Cerebellar cortex (tissue), 1 donor: ENCODE measurements at regions not wholly inside any gene's neighbourhood (a gene's known extent, or its start where the extent isn't known, plus 50 kb on each side); places are given as distances from the start of the nearest gene placed in this dataset.

ENCODE experiments used
- DNase-seq: peaks from one replicate; pipeline ENCODE4 v3.0.0-alpha.2; 2015; ENCODE audit warnings: low spot score

GRCh38 chr20:21967481-21967880, 262.0 kb downstream of the PAX1 start:
- no peak for DNase-seq

DNA sequence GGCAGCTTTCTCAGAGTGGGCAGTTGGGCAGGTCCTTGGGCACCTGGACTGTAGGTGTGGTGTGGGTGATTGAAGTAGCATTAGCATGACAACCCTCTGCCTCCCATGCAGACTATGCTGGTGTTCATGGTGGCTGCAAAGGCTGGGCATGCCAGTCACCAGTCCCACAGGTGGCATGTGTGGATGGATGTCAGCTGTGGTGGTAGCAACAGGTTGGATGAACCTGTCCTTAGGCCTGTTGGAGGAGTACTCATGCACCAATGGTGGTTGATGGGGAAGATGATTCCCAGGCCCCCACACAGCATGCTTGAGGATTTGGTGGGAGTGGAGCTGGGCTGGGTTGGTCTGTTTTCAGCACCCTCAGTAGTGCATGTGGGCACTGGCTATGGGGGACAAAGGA, 251.1 kb downstream of the PAX1 start:
- DNase-seq = no peak

DNA sequence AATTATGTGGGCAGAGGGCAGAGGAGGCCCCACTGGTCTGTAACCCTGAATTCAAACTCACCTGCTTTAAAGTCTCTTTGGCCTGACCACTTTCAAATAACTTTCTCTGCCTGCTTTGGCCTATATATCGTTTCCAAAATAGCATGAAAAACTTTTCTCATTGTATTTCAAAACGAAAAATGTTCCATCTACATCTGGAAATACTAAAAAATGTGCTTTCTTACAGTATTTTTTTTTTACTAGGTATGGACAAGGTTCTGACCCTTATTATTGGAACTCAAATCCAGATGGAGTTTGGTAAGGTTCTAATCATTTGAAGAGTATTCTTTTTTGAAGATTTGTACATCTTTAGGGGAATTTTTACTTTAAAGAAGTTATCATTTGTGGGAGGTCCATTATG, 241.9 kb downstream of the PAX1 start:
- no peak for DNase-seq

GRCh38 chr20:21944227-21944626, 238.8 kb downstream of the PAX1 start:
- no peak for DNase-seq

GRCh38 chr20:21941941-21942805, 236.7 kb downstream of the PAX1 start:
- DNase-seq = no peak

DNA sequence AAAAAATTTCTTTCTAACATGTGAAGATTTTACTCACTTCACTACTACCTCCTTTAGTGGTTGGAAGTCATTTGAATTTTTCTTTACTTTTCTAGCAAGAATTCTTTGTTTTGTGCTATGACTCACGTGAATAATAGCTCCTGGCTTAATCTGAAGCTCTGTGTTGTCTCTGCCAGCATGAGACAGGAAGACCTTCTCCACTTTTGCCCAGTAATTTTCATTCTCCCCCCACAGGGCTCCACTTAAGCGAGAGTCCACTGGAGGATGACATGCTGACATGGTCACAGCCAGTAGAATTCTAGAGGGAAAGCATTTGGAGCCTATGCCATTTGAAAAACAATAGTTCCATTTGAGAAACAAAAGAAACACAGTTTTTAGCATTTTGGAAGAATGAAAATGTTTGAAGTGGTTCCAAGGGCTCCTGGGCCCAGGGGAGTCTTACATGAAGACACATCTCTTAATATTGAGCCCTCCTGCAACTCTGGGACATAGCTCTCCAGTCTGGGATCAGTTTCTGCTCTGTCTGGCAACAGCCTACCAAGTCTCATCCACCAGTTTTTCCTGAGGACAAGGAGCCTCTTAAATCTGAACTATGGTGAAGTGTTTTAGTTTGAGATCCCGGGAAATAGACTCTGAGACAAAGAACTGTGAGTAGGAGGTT, 231.4 kb downstream of the PAX1 start:
- DNase-seq = no peak

GRCh38 chr20:21936261-21936660, 230.8 kb downstream of the PAX1 start:
- DNase-seq = no peak

GRCh38 chr20:21933526-21933925, 228.1 kb downstream of the PAX1 start:
- DNase-seq = no peak

DNA sequence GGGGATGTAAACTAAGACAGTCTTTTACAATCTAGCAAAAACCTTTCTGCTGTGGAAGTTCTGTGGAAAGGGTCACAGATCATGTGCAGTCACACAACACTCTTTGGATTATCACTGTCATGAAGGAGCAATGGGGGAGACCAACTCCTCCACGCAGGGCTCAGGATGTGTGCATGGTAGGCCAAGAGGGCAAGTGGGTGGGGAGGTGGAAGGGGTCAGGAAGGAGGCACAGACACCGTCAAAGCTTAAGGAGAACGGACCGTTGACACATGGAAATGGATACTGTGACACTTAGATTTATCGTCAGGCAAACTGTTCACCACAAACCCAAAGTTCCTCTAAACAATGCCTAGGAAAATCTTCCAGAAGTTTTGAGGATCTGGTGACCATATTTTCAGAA, 215.8 kb downstream of the PAX1 start:
- DNase-seq = no peak

- DNase-seq = no peak
Measured at GRCh38 chr20:21920211-21920610, 214.7 kb downstream of the PAX1 start.

GRCh38 chr20:21918398-21918797, 212.9 kb downstream of the PAX1 start:
- DNase-seq = no peak

- DNase-seq = no peak
Measured at GRCh38 chr20:21902391-21902790, 196.9 kb downstream of the PAX1 start.

DNA sequence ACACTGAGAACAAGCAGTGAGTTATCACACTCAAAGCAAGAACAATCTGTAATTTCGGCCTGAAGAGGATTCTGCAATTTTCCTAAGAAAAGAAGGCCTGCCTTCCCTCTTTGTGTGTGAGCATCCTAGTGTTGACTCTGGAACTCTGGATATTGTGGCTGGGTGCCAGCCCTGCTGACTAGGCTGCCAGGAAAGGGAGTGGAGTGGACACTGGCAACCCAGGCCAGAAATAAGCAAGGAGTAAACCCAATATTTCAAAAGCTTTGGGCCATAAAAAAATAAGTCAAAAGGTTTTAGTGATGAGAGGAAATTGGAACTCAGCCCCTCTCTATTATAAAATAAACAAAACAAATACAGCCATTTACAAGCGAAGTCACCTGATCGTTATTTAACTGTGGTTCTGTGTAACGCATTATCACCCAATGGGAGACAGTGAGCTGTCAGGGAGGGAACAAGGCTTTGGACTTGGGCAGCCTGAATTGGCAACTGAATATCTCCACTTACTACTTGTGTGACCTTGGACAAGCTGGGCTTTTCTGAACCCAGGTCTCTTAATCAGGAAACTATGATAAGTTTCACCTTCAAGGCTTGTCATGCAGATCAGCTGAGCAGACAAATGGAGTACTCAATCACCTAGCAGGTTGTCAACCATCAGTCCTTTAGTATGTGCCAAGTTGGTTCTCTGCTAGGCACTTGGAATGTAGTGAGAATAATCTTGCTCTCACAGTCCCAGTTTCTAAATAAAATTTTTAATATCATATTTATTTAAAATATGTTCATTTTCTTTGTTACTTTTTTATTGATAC, 196.2 kb downstream of the PAX1 start:
- DNase-seq = no peak

- DNase-seq = no peak
Measured at GRCh38 chr20:21900431-21900830, 195.0 kb downstream of the PAX1 start.

GRCh38 chr20:21874921-21875320, 169.5 kb downstream of the PAX1 start:
- no peak for DNase-seq

- DNase-seq = no peak
Measured at GRCh38 chr20:21874127-21874526, 168.7 kb downstream of the PAX1 start.

GRCh38 chr20:21873291-21873690, 167.8 kb downstream of the PAX1 start:
- no peak for DNase-seq

GRCh38 chr20:21867811-21868210, 162.3 kb downstream of the PAX1 start:
- no peak for DNase-seq

DNA sequence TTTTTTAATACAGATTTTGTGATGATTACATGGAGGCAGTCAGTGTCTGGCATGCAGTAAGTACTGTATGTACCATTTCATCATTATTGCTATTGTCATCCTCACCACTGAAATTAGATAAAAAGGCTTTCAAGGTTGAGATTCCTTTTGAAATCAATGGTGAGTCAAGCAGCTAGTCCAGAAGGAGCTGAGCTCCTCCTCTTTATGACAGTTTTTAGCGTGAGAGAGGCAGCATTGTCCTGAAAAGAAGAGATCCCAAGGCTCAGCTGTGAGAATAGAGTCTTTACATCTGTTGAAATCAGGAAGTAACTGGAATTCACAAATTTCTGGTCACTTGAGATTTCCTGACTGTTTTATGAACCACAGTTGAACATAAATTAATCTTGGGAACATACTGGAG, 161.9 kb downstream of the PAX1 start:
- DNase-seq = no peak

DNA sequence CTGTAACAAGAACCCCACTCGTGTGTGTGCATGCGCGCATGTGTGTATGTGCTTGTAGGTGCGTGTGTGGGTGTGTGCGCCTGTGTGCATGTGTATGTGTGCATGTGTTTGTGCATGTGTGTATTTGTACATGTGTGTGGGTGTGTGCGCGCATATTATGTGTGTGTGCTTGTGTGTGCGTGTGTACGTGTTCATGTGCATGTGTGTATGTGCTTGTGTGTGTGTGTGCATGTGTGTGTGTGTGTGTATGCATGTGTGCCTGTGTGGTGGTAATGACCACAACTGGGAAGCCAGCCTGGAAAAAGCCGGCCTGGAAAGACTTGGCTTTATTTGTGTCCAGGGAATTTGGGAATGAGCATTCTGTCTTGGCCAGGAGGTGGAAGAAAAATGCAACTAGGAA, 157.5 kb downstream of the PAX1 start:
- DNase-seq = no peak

DNA sequence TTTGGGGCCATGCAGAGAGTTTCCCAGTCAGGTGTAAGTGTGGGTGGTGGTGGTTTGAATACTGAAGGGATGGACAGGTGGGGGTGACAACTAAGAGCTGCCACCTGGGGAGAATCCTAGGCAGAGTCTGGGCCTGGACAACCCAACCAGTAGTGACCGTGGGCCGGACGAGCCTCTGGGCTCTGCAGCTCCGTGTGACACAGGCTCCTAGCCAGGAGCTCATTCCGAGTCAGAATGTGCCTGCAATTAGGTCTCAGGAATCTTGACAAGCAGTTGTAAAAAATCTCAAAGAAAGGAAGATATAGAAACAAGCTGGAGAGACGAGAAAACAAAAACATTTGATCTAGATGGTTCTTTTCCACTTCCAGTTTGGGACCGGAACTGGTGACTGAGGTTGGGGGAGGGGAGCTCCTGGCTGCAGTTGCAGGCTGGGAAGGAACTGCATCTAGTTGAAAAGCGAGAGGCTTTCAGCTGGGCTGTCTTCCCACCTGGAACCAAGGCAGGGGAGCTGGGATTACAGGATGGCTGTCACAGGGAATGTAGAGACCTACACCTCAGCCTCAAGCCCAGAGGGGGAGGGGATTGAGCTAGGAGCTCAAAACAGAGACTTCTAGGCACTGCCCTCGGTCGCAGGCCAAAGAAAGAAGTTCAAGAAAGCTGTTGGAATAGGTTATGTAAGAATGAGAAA, 156.9 kb downstream of the PAX1 start:
- DNase-seq = no peak

DNA sequence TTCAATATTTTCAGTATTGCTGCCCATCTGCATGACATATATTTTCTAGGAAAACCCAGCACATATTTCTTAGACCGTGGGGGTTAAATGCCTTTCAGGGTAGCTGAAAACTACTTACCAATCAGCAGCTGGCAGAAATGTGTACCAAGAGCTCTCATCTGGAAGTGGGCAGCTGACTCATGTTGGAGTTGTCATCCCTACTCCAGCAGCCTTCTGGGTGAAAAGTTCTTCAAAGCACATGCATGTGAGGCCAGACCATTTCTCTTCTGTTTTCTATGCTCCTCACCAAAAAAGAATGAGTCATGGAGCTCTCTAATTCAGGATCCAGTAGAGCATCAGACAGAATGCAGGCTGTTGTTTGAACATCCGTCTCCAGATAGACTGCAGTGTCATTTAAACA, 135.5 kb downstream of the PAX1 start:
- no peak for DNase-seq
